ENCODE measurements at regions not wholly inside any gene's neighbourhood (a gene's known extent, or its start where the extent isn't known, plus 50 kb on each side); places are given as distances from the start of the nearest gene placed in this dataset.
"Not testable (repeated sequence)": the region's sequence is repeated elsewhere in the genome, so short reads cannot be mapped to it uniquely, and the experiment has no call there.

GRCh38 chr6:85212794-85213193, 237.1 kb upstream of the NT5E start:
- DNase-seq (ENCODE audit: low read depth in 4 of 4, low spot score in 1 of 4): not testable (repeated sequence)

DNA sequence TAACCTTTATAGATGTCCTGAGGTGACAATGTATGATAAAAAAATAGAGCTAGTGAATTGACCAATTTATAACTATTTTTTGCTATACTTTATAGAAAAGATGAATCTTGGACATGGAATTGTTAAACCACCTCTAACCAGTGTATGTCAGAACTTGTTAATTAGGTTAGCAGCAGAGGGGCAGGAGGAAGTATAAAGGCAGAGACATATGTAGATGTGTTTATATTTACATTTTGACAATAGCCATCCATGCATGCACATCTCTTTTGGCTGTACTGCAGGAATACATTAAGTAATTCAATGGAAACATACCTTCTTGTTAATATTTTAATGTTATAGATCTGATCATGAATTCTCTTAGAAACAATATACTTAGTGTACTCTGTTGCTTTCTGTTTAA, 254.6 kb upstream of the NT5E start:
- DNase-seq (ENCODE audit: low read depth in 4 of 4, low spot score in 1 of 4): no peak

DNA sequence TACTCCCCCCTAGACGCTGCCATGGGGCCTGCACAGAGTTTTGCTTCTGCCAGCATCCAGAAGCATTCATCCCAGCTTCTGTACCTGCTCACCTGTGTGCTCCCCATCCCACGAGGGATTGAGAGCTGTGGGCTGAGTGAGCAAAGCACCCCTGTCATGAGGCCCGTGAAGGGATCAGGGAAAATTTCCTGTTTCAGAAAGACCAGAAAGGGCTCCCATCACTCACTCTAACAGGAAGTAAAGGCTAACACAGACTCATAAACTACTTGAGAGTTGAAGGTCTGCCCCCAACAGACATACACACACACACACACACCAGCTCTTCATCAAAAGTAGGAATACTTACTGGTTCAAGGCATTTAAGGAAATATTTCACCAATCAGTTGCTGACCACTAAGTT, 256.5 kb upstream of the NT5E start:
- DNase-seq (ENCODE audit: low read depth in 4 of 4, low spot score in 1 of 4): no peak

DNA sequence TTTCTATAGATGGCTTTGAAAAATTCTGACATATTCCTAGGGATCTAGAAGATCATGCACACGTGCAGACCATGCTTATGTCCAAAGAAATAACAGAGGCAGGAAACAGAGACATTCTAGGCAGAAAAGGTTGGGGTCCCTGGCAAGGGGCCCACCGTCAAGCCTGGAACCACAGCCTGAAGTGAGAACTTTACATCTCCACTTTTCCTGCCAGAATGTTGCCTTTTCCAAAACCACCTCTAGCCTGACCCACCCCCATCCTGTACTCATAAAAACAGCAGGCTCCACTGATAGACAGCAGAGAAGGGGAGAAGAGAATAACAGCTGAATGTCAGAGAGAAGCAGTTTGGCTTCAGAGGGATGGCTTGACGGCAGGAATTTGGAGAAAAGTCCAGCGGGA, 257.3 kb upstream of the NT5E start:
- no peak for DNase-seq (ENCODE audit: low read depth in 4 of 4, low spot score in 1 of 4)

GRCh38 chr6:85192186-85192585, 257.7 kb upstream of the NT5E start:
- DNase-seq (ENCODE audit: low read depth in 4 of 4, low spot score in 1 of 4): no peak

GRCh38 chr6:85191656-85192055, 258.2 kb upstream of the NT5E start:
- DNase-seq (ENCODE audit: low read depth in 4 of 4, low spot score in 1 of 4): no peak

DNA sequence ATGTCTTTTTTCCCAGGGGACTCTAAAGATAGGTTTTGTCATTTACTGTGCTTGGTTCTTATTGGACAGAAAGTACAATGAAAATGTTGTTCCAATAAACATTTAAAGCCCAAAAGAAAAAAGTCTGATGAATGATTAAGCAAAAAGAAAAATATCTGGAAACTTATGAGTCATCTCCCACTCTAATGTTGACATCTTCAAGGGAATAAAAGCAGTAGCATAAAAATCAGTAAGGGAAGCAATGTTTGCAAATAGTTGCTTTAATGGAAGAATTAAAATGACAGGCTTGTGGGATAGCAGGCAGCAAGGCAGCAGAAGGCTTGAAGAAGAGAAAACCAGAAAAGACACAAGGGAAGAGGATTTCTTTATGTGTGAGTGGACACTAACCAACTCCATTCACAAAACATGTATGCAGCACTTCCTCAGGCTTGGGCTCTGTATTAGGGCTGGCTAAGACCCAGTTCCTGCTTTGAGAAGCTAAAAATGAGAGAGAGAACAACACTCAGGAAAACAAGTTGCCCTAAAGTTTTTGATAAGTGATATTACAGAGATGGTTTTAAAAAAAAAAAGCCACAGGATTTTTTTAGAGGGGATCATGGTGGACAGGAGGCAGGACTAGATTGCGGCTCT, 263.2 kb upstream of the NT5E start:
- no peak for DNase-seq (ENCODE audit: low read depth in 4 of 4, low spot score in 1 of 4)

- DNase-seq (ENCODE audit: low read depth in 4 of 4, low spot score in 1 of 4): no peak
Observed at GRCh38 chr6:85185977-85186376, 263.9 kb upstream of the NT5E start.

GRCh38 chr6:85183841-85184240, 266.0 kb upstream of the NT5E start:
- DNase-seq (ENCODE audit: low read depth in 4 of 4, low spot score in 1 of 4): no peak

DNA sequence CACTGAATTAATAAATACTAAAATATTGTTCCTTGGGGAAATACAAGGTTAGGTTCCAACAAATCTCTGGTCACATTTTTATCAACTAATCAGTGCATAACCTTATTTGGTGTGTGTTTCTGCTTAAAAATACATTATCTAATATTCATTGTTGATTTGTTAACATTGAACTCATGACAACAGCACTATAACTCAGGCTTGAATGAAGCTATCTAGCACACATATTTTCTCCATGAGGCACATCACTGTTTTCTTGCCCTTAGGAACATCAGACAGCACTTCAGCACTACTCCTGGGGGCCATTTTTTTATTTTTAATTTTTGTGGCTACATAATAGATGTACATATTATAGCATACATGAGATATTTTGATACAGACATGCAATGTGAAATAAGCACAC, 277.2 kb upstream of the NT5E start:
- DNase-seq (ENCODE audit: low read depth in 4 of 4, low spot score in 1 of 4): no peak

- DNase-seq (ENCODE audit: low read depth in 4 of 4, low spot score in 1 of 4): no peak
Observed at GRCh38 chr6:85172161-85172560, 277.7 kb upstream of the NT5E start.

DNA sequence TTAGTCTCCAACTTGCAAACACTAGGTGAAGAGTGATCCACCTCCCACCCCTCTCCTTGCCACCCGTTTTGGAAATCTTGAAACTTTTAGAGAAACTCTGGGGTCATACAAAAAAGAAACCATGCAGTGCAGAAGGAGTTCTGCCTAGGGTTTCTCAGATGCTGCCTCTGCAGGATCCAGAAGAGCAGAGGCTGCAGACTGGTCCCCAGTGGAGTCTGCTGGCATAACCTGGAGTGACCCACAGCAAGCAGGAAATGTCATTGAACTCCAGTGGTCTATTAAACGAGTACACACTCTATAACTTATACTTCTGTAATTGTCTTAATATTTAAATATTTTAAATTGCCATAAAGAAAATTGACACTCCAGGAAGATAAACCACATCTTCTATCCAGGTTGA, 280.7 kb upstream of the NT5E start:
- DNase-seq (ENCODE audit: low read depth in 4 of 4, low spot score in 1 of 4): no peak

- DNase-seq (ENCODE audit: low read depth in 4 of 4, low spot score in 1 of 4): no peak
Observed at GRCh38 chr6:85168146-85168545, 281.7 kb upstream of the NT5E start.

DNA sequence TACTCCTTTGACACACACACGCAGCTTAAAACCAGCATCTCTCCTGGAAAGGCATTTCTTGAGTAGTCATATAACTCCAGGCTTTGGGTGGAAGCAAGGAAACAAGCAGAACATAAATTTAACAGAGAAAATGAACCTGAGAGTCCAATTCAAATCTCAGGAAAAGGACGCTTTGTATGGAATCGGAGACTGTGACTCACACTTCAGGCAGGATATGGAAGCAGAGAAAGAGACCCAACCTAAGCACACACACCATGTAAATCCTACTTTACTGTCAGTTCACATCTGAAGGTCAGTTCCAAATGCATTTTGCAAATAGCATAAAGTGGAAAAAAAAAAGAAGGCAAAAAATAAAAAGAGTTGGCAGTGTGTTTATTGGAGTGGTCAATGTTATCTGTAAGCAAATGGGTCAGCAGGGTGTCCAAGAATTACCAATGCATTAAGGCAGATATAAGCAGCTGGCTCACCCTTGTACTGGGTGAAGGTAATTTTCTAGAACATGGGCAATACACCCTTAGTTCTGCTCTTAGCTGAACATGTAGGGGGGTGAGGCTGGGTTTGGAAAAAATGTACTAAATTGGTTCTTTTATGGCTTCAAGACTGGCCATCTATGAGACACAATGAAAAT, 283.7 kb upstream of the NT5E start:
- DNase-seq (ENCODE audit: low read depth in 4 of 4, low spot score in 1 of 4): no peak

DNA sequence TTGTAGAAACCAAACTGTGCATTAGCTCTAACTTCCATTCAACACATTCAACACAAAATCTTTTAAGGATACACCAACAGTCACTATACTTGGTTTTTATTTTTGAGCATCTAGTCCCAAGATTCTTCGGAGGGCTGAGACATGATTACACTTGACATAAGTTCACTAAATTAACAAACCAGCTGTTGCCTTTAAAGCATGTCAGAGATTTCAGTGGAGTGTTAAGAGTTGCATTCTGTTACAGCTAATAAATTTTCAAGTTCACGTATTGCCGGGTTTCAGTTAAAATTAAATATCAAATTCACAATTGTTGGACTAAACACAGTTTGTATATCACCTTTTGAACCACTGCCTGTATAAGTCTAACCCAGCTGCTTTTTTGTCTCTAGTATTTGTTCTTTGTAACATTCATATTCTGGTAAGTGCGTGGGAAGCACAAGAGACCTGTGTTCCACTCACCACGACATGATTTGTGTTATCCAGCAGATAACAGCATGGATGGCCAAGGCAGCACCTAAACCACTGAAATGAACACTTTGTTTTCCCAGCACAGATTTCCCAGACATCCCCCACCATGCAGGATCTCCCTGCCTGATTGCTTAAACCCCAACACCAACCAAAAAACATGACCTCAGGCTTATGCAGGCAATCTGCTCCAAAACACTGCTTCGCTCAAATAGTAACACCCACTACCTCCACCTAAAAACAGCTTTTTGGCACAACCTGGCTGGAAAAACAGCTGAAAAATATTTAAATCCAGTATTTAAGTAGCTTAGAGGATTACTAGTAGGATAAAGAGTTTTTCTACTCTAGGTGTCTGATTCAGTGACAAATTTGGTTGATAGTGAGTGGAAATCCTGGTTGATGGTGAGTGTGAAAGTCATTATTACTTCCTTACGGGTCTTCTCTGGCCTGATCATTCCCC, 286.5 kb upstream of the NT5E start:
- no peak for DNase-seq (ENCODE audit: low read depth in 4 of 4, low spot score in 1 of 4)

DNA sequence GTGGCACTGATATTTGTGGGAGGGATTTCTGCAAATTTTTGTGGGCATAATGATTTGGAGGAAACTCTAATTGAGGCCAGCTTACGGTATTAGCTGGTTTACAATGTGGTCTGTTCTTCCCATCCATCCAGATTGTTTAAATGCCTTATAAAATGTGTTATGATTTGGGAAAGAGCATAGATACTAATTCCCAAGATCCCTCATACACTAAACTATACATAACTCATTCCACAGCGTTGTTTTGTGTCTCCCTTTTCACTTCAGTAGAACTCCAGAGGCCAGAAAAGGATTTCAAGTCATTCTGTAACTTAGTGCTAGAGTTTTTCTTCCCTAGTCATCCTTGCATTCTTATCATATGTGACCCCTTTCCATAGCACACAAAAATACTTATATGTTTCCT, 292.6 kb upstream of the NT5E start:
- DNase-seq (ENCODE audit: low read depth in 4 of 4, low spot score in 1 of 4): no peak

GRCh38 chr6:85143676-85144075, 306.2 kb upstream of the NT5E start:
- no peak for DNase-seq (ENCODE audit: low read depth in 4 of 4, low spot score in 1 of 4)

DNA sequence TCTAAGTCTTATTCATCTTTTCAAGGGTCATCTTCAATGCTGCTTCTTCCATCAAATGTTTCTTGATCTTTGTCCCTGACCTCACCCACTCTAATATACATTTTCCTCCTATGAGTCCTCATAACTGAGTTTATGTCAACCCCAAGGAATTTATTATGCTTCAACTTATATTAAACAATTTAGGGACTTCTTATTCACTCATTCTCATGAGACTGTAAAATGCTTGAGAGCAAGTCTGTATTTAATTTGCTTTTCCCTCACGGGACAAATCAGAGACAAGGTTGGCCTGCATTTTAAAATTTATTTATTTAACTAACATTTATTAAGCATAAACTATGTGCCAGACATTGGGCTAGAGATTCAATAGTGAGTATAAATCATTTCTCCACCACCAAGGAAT, 312.0 kb upstream of the NT5E start:
- no peak for DNase-seq (ENCODE audit: low read depth in 4 of 4, low spot score in 1 of 4)

- DNase-seq (ENCODE audit: low read depth in 4 of 4, low spot score in 1 of 4): no peak
Observed at GRCh38 chr6:85136310-85136709, 313.6 kb upstream of the NT5E start.

DNA sequence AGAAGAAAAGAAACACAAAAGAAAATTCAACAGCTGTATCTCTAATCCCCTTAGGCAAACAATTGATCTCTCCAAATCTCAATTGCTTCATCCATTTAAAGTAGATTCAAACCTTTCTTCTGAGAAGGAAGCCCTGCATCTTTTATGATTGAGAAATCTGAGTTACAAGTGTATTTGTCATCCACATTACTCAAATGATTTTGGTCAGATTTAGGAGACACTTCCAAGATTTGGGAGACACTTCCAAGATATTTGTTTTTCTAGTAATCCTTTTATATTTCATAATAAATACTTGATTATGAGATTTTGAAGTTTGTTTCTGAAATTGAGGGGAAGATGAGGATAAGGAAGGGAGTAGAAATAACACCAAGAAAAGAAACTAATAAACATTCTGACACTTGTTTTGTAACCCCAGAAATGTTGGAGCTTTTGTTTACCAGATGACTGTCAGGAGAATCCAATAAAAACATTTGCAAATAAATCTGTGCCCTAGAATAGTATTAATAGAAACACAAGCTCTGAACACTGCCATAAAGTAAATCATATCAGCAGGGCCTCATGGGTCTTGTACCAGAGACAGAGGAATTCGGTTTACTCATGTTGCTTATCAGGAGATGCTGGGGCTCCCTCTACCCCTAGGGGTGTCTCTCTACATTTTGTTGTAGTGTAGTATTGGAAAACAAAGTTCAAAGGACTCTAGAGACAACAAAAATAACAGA, 314.3 kb upstream of the NT5E start:
- no peak for DNase-seq (ENCODE audit: low read depth in 4 of 4, low spot score in 1 of 4)

DNA sequence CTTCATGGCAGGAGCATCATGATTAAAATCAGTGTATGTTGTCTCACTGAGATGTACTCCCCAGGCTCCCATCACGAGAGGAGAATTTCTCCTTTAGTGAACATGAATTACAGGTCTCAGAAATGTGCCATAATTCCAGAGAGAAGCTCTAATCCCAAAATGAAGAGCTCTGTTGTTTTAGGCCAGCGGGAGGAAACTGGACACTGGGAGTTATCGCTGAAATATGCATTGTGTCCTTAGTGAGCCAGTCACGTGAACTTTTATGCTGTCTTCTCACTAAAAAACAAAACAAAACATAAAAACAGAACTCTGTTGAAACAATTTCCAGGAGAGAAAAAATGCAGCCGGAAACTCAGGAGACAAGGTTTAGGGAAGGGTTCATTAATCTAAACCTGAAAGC, 315.7 kb upstream of the NT5E start:
- DNase-seq (ENCODE audit: low read depth in 4 of 4, low spot score in 1 of 4): no peak

- DNase-seq (ENCODE audit: low read depth in 4 of 4, low spot score in 1 of 4): no peak
Observed at GRCh38 chr6:85132091-85132490, 317.8 kb upstream of the NT5E start.
